Esophagus muscularis mucosa (tissue), 4 donors: ENCODE measurements at regions not wholly inside any gene's neighbourhood (a gene's known extent, or its start where the extent isn't known, plus 50 kb on each side); places are given as distances from the start of the nearest gene placed in this dataset.
A peak's percentile ranks its signal among the peaks of the same experiment; 100 is the strongest.

Experiments used
- DNase-seq: peaks from one replicate; pipeline ENCODE4 v3.0.0-alpha.2; 2017; ENCODE audit errors: extremely low spot score
- H3K27ac ChIP-seq, 4 donors: fragments of 200-600 bp; sonication (generic); replicated peaks in 1 of 4; 1 replicate in 3 of 4; 2 replicates in 1 of 4; pipeline ENCODE4 v1.5.1; 2016 to 2019; ENCODE audit warnings: mild to moderate bottlenecking in 1 of 4
- H3K27me3 ChIP-seq, 4 donors: fragments of 200-600 bp; sonication (generic); one replicate each; pipeline versions ENCODE4 v1.5.1 to v1.6.0; 2016 to 2019
- H3K36me3 ChIP-seq, 4 donors: fragments of 200-600 bp; sonication (generic); one replicate each; pipeline ENCODE4 v1.5.1; 2016 to 2019
- H3K4me1 ChIP-seq, 4 donors: fragments of 200-600 bp; sonication (generic); one replicate each; pipeline ENCODE4 v1.5.1; 2016 to 2019
- H3K4me3 ChIP-seq, 4 donors: fragments of 200-600 bp; sonication (generic); 1 replicate in 2 of 4; 2 replicates in 2 of 4; pipeline ENCODE4 v1.5.1; 2016 to 2019; ENCODE audit warnings: mild to moderate bottlenecking in 4 of 4, moderate library complexity in 1 of 4
- H3K9me3 ChIP-seq, 4 donors: fragments of 200-600 bp; sonication (generic); 1 replicate in 3 of 4; 2 replicates in 1 of 4; pipeline ENCODE4 v1.5.1; 2016 to 2019
- CTCF ChIP-seq, 3 experiments: fragments of 200-600 bp in 2 of 3; fragments of 450-650 bp in 1 of 3; sonication (generic) in 2 of 3; IDR thresholded peaks; one replicate each; pipeline ENCODE4 v1.5.1; 2017 to 2019; ENCODE audit warnings: antibody characterized with exemption in 3 of 3, mild to moderate bottlenecking in 2 of 3, moderate library complexity in 1 of 3
- EP300 ChIP-seq: sonication (generic); formaldehyde crosslinking; IDR thresholded peaks from one replicate; pipeline ENCODE4 v1.6.1; 2017; ENCODE audit warnings: antibody characterized with exemption
- POLR2A ChIP-seq: fragments of 450-650 bp; IDR thresholded peaks from one replicate; pipeline ENCODE4 v1.6.1; 2017; ENCODE audit warnings: antibody characterized with exemption, moderate library complexity, mild to moderate bottlenecking, low read depth
- POLR2AphosphoS5 ChIP-seq, 2 donors: sonication (generic); formaldehyde crosslinking; IDR thresholded peaks; one replicate each; pipeline ENCODE4 v1.6.1; 2017; ENCODE audit warnings: antibody characterized with exemption in 2 of 2
- WGBS: methylation state at CpG from one replicate; pipeline ENCODE4 v1.1.5; 2018; 5-methylcytosine and 5-hydroxymethylcytosine counted together
- intact Hi-C: fragments of 100-400 bp; cut with DNase I; formaldehyde crosslinking; loops from one replicate; pipeline ENCODE4 v1.15.1; 2023

DNA sequence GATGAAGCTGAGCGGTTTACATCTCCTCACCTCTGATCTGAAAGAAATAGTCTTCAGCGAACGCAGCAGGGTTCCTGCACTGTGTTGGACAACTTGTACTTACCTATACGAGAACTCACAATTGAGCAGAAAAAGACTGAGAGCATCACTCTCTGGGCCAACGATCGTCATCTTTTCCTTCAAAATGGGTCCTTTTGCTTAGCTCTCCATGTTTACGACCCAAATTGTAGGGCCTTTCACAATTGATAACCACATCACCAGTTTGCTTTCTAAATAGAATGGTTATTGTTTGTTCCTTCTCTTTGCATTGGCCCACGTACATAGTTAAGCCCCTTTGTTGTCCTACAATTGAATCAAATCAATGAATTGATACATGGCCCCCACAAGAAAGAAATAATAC, 110.0 kb upstream of the DMRT1 start:
- DNase-seq, result no peak
- TF ChIP-seq POLR2AphosphoS5 (IDR thresholded peaks at IDR 0.05), result no peak
- no peak for TF ChIP-seq CTCF (IDR thresholded peaks at IDR 0.05)
- TF ChIP-seq POLR2A, result no peak
- no peak for TF ChIP-seq EP300
- intact Hi-C loops, result no loop called here
- H3K27me3 ChIP-seq, result no peaks in the 10 kb centered on the region
- peaks cover 23 to 57% (median 39%) of the 10 kb centered on the region in 4 donors for H3K36me3 ChIP-seq
- no peak overlapping the region for H3K27ac ChIP-seq
- peaks cover 19 to 37% (median 31%) of the 10 kb centered on the region in 4 donors for H3K4me1 ChIP-seq
- WGBS, result 91% methylated on average over 8 of the region's 8 CpGs
- H3K9me3 ChIP-seq, result no peaks in the 10 kb centered on the region
- no peak overlapping the region for H3K4me3 ChIP-seq

DNA sequence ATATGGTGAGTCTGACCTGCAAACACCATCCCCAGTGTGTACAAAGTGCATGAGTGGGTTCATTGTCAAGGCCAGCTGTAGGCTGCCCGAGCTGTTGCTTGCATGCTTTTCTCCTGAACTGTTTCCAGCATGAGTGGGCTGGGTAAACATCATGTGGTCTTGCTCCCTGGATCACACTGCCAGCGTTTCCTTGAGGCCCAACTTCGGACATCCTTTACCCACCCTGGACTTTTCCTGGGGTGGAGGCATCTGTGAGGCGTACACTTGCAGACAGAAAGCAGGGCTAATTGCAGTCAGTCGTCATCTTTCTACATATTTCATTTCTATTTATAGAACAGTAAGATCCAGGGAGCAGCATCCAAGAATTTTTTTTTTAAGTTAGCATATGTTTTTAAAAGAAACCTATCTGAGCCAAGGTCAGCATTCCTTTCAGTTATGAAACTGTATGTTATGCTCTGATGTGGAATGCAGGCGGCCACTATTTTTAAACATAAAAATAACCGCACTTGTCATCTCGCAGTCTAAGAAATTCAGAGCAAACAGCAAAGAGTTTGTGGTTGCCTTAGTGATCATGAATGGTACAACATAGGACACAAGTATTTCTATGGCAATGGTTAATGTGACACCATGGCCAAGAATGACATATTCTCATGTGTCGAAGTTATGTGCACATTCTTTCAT, 106.5 kb upstream of the DMRT1 start:
- 23% methylated on average over 9 of the region's 9 CpGs for WGBS
- no peak overlapping the region for H3K4me3 ChIP-seq
- DNase-seq, result no peak
- no peaks in the 10 kb centered on the region for H3K27me3 ChIP-seq
- peaks cover 22 to 74% (median 50%) of the 10 kb centered on the region in 4 donors for H3K36me3 ChIP-seq
- TF ChIP-seq CTCF (IDR thresholded peaks at IDR 0.05), result no peak
- peak; percentile 65 for TF ChIP-seq EP300
- TF ChIP-seq POLR2A, result no peak
- TF ChIP-seq POLR2AphosphoS5 (IDR thresholded peaks at IDR 0.05), result peak; percentile 69 to 83
- no peaks in the 10 kb centered on the region for H3K9me3 ChIP-seq
- H3K27ac ChIP-seq, result peak overlapping the region; percentile 80 to 90 (median 88)
- intact Hi-C loops, result loop anchor here (5.0 kb wide), 1 partner anchor 38 kb away; no protein-coding TSS in a partner anchor
- peaks cover 41 to 67% (median 64%) of the 10 kb centered on the region in 4 donors for H3K4me1 ChIP-seq

GRCh38 chr9:737400-738120, 103.9 kb upstream of the DMRT1 start:
- WGBS, result 43% methylated on average over 7 of the region's 7 CpGs
- Histone ChIP-seq H3K4me1 (peaks cover 43 to 75% (median 67%) of the 10 kb centered on the region in 4 donors), H3K9me3 (no peaks in the 10 kb centered on the region), H3K27me3 (no peaks in the 10 kb centered on the region), H3K27ac (peak overlapping the region; percentile 80 to 90 (median 88)), H3K4me3 (no peak overlapping the region), H3K36me3 (peaks cover 28 to 75% (median 49%) of the 10 kb centered on the region in 4 donors)
- intact Hi-C loops, result loop anchor here (5.0 kb wide), 1 partner anchor 40 kb away; no protein-coding TSS in a partner anchor
- TF ChIP-seq POLR2AphosphoS5 (IDR thresholded peaks at IDR 0.05) (peak in 1 of 2 donors; percentile 14), CTCF (IDR thresholded peaks at IDR 0.05) (no peak)
- DNase-seq, result no peak

- no peak for DNase-seq
- Histone ChIP-seq H3K4me1 (peaks cover 48 to 83% (median 70%) of the 10 kb centered on the region in 4 donors), H3K4me3 (no peak overlapping the region), H3K9me3 (no peaks in the 10 kb centered on the region), H3K27me3 (no peaks in the 10 kb centered on the region), H3K27ac (peak overlapping the region; percentile 80 to 90 (median 88)), H3K36me3 (peaks cover 31 to 75% (median 52%) of the 10 kb centered on the region in 4 donors)
- TF ChIP-seq POLR2AphosphoS5 (IDR thresholded peaks at IDR 0.05), result peak; percentile 67 to 84
- no peak for TF ChIP-seq CTCF (IDR thresholded peaks at IDR 0.05)
- no peak for TF ChIP-seq EP300
- TF ChIP-seq POLR2A, result no peak
- intact Hi-C loops, result loop anchor here (5.0 kb wide), 1 partner anchor 41 kb away; no protein-coding TSS in a partner anchor
- 48% methylated on average over 13 of the region's 14 CpGs for WGBS
These were observed 103.1 kb upstream of the DMRT1 start for GRCh38 chr9:738209-738915.
